T-cell (primary cell): ENCODE measurements at regions not wholly inside any gene's neighbourhood (a gene's known extent, or its start where the extent isn't known, plus 50 kb on each side); places are given as distances from the start of the nearest gene placed in this dataset.
"Not testable (repeated sequence)": the region's sequence is repeated elsewhere in the genome, so short reads cannot be mapped to it uniquely, and the experiment has no call there.

Experiments
- ATAC-seq, 4 experiments: fragments of 200-7000 bp in 3 of 4; fragments of 150-1000 bp in 1 of 4; cut with Tn5 transposase; replicated peaks in 1 of 4; 1 replicate in 3 of 4; 2 replicates in 1 of 4; pipeline ENCODE4 v1.10.0; 2021; ENCODE audit warnings: moderate library complexity in 3 of 4, mild to moderate bottlenecking in 2 of 4, moderate number of reproducible peaks in 1 of 4
- CTCF ChIA-PET, 2 donors: fragments of 300-600 bp; sonication (Branson Sonifier 250); formaldehyde crosslinking; loops; one replicate each; lab custom pipeline; 2022; ENCODE audit warnings: antibody characterized with exemption in 2 of 2; lab: Charles Lee
- POLR2A ChIA-PET, 2 donors: fragments of 300-600 bp; sonication (Branson Sonifier 250); formaldehyde crosslinking; loops; one replicate each; lab custom pipeline; 2022; ENCODE audit warnings: antibody characterized with exemption in 2 of 2; lab: Charles Lee
- DNase-seq, 35 experiments: peaks; one replicate each; pipeline versions ENCODE4 v3.0.0 to v3.0.0-alpha.2; 2013 to 2023
- H3K27ac ChIP-seq: one replicate; pipeline ENCODE4 v1.5.1; 2013; ENCODE audit warnings: low read length
- H3K27me3 ChIP-seq, 2 experiments: replicated peaks in 1 of 2; 1 replicate in 1 of 2; 2 replicates in 1 of 2; pipeline versions ENCODE4 v1.6.1 to v1.7.0; 2013; ENCODE audit warnings: low read length in 1 of 2, mixed read lengths in 1 of 2; ENCODE audit not compliant: control insufficient read depth in 2 of 2, insufficient read depth in 2 of 2; ENCODE audit errors: extremely low read depth in 1 of 2
- H3K36me3 ChIP-seq, 2 donors: 1 replicate in 1 of 2; 2 replicates in 1 of 2; pipeline versions ENCODE4 v1.6.1 to v1.7.0; 2013; ENCODE audit warnings: low read length in 1 of 2; ENCODE audit not compliant: control insufficient read depth in 2 of 2, insufficient read depth in 1 of 2; ENCODE audit errors: extremely low read depth in 1 of 2
- H3K4me1 ChIP-seq, 2 experiments: 1 replicate in 1 of 2; 2 replicates in 1 of 2; pipeline versions ENCODE4 v1.6.1 to v1.7.0; 2013; ENCODE audit warnings: low read length in 2 of 2, mixed read lengths in 1 of 2; ENCODE audit not compliant: insufficient read depth in 2 of 2, control insufficient read depth in 1 of 2; ENCODE audit errors: extremely low read depth in 1 of 2
- H3K4me3 ChIP-seq, 2 donors: 1 replicate in 1 of 2; 2 replicates in 1 of 2; pipeline versions ENCODE4 v1.5.1 to v1.7.0; 2013; ENCODE audit warnings: mild to moderate bottlenecking in 2 of 2, low read length in 1 of 2, moderate library complexity in 1 of 2; ENCODE audit not compliant: control insufficient read depth in 1 of 2; ENCODE audit errors: extremely low read depth in 1 of 2
- H3K9me3 ChIP-seq: 2 replicates; pipeline ENCODE4 v1.7.0; 2013
- H3K27ac Mint-ChIP-seq, 2 donors: one replicate each; pipeline ENCODE4 v1.8.0; 2020 to 2021; ENCODE audit warnings: mild to moderate bottlenecking in 2 of 2, mixed read lengths in 2 of 2
- H3K27me3 Mint-ChIP-seq, 2 donors: one replicate each; pipeline ENCODE4 v1.8.0; 2021 to 2022; ENCODE audit warnings: mixed read lengths in 2 of 2
- H3K36me3 Mint-ChIP-seq: one replicate; pipeline ENCODE4 v1.8.0; 2021; ENCODE audit warnings: mixed read lengths
- H3K4me1 Mint-ChIP-seq, 3 donors: one replicate each; pipeline ENCODE4 v1.8.0; 2020 to 2022; ENCODE audit warnings: mixed read lengths in 3 of 3, mild to moderate bottlenecking in 1 of 3
- H3K4me3 Mint-ChIP-seq, 3 donors: one replicate each; pipeline ENCODE4 v1.8.0; 2020 to 2022; ENCODE audit warnings: mild to moderate bottlenecking in 3 of 3, mixed read lengths in 3 of 3, moderate library complexity in 3 of 3
- H3K9me3 Mint-ChIP-seq, 3 donors: one replicate each; pipeline ENCODE4 v1.8.0; 2020 to 2022; ENCODE audit warnings: mixed read lengths in 3 of 3
- WGBS: methylation state at CpG from one replicate; pipeline ENCODE4 v1.1.5; 2013; ENCODE audit warnings: missing lambda C conversion rate; ENCODE audit not compliant: insufficient coverage; 5-methylcytosine and 5-hydroxymethylcytosine counted together

DNA sequence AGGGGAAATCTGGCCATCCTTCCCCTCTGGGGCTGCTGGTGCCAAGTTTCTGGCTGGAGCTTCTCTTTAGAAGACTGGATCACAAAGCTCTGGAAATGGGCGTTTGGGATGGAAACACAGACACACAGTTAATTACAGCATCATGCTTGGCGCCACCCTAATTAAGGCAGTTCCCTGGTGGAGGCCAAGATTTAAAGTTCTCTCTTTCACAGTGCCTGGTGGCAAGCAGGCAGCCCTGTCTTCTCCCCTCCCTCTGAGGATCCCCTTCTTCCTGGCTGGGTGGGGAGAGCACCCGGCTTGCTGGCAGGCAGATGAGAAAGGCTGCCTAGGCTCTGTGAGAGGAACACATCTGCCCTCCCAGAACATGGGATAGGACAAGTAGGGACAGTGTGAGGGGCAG is 59.0 kb upstream of the NKD1 start:
- ATAC-seq (no peak), DNase-seq (peak in 1 of 35 experiments; percentile 0)
- Histone ChIP-seq H3K36me3 (no peaks in the 10 kb centered on the region), H3K4me1 (no peaks in the 10 kb centered on the region), H3K9me3 (no peaks in the 10 kb centered on the region), H3K4me3 (no peak overlapping the region), H3K27ac (no peak overlapping the region), H3K27me3 (peaks cover 0 to 7% of the 10 kb centered on the region in 2 experiments)
- 64% methylated on average over 2 of the region's 3 CpGs for WGBS
- Mint-ChIP-seq H3K36me3 (no peaks in the 10 kb centered on the region), H3K9me3 (peaks cover under 1 to 12% (median 8%) of the 10 kb centered on the region in 3 donors), H3K27me3 (peaks cover 10 to 18% of the 10 kb centered on the region in 2 donors), H3K4me1 (no peaks in the 10 kb centered on the region), H3K27ac (no peak overlapping the region), H3K4me3 (no peak overlapping the region)
- ChIA-PET CTCF (no interaction called here), POLR2A (no interaction called here)

DNA sequence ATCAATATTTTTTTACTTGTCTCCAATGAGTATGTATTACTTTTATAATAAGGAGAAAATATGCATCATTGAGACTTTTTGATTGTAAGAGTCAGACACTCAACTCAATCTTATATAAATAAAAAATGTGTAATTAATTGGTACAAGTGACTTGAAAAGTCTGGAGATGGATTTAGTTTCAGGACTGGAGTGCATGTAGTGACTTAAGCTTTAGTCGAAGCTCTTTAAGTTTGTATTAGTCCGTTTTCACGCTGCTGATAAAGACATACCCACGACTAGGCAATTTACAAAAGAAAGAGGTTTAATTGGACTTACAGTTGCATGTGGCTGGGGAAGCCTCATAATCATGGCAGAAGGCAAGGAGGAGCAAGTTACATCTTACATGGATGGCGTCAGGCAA is 60.7 kb upstream of the NKD1 start:
- 70% methylated on average over 3 of the region's 5 CpGs for WGBS

DNA sequence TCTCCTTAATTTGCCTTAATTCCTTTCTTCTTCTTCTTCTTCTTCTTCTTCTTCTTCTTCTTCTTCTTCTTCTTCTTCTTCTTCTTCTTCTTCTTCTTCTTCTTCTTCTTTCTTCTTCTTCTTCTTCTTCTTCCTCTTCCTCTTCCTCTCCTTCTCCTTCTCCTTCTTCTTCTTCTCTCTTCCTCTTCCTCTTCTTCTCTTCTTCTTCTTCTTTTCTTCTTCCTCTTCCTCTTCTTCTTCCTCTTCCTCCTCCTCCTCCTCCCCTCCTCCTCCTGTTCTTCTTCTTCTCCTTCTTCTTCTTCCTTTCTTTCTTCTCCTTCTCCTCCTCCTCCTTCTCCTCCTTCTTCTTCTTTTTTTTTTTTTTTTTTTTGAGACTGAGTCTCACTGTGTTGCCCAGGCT is 62.0 kb upstream of the NKD1 start:
- POLR2A ChIA-PET, DNase-seq, H3K9me3 ChIP-seq, H3K4me3 ChIP-seq, H3K36me3 ChIP-seq, H3K4me3 Mint-ChIP-seq, H3K27ac Mint-ChIP-seq, H3K27ac ChIP-seq, H3K4me1 ChIP-seq, ATAC-seq, H3K36me3 Mint-ChIP-seq, H3K4me1 Mint-ChIP-seq: not testable (repeated sequence)
- Mint-ChIP-seq H3K9me3 (peaks cover 7 to 19% (median 12%) of the 10 kb centered on the region in 3 donors), H3K27me3 (peaks cover 15 to 25% of the 10 kb centered on the region in 2 donors)
- peaks cover 0 to 18% of the 10 kb centered on the region in 2 experiments for H3K27me3 ChIP-seq
- CTCF ChIA-PET = interaction anchor here in 1 of 2 donors (1.0 kb wide), 1 partner anchor 56 kb away, joined by 3 read pairs; no protein-coding TSS in a partner anchor

More for the DNA sequence above, 60.7 kb upstream of the NKD1 start:
- Mint-ChIP-seq H3K27me3 (peaks cover 15 to 25% of the 10 kb centered on the region in 2 donors), H3K36me3 (no peaks in the 10 kb centered on the region), H3K4me3 (no peak overlapping the region), H3K9me3 (peaks cover 7 to 19% (median 12%) of the 10 kb centered on the region in 3 donors), H3K27ac (no peak overlapping the region), H3K4me1 (no peaks in the 10 kb centered on the region)
- ATAC-seq (no peak), DNase-seq (no peak)
- Histone ChIP-seq H3K9me3 (no peaks in the 10 kb centered on the region), H3K27me3 (peaks cover 0 to 10% of the 10 kb centered on the region in 2 experiments), H3K36me3 (no peaks in the 10 kb centered on the region), H3K27ac (no peak overlapping the region), H3K4me3 (no peak overlapping the region), H3K4me1 (no peaks in the 10 kb centered on the region)
- ChIA-PET POLR2A (no interaction called here), CTCF (no interaction called here)

DNA sequence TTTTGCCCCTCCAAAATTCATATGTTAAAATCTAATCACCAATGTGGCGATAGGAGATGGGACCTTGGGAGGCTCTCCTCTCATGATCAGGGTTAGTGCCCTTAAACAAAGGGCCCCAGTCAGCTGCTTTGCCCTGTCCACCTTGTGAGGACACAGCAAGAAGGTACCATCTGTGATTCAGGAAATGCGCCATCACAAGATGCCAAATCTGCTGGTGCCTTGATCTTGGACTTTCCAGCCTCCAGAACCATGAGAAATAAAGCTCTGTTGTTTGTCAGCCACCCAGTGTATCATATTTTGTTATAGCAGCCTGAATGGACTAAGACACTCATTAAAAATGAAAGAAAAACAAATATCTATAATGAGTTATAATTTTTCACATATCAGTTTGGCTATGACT is 63.0 kb upstream of the NKD1 start:
- H3K4me3 Mint-ChIP-seq = no peak overlapping the region
- POLR2A ChIA-PET = no interaction called here
- Histone ChIP-seq H3K9me3 (no peaks in the 10 kb centered on the region), H3K36me3 (no peaks in the 10 kb centered on the region), H3K27me3 (peaks cover 0 to 16% of the 10 kb centered on the region in 2 experiments), H3K27ac (no peak overlapping the region), H3K4me3 (no peak overlapping the region), H3K4me1 (no peaks in the 10 kb centered on the region)
- H3K9me3 Mint-ChIP-seq = peaks cover 7 to 19% (median 12%) of the 10 kb centered on the region in 3 donors
- WGBS = 84% methylated on average over 2 of the region's 2 CpGs
- DNase-seq (no peak), ATAC-seq (no peak)
- no peaks in the 10 kb centered on the region for H3K4me1 Mint-ChIP-seq
- no peaks in the 10 kb centered on the region for H3K36me3 Mint-ChIP-seq
- peaks cover 15 to 25% of the 10 kb centered on the region in 2 donors for H3K27me3 Mint-ChIP-seq
- CTCF ChIA-PET = interaction anchor here in 1 of 2 donors (1.0 kb wide), 1 partner anchor 57 kb away, joined by 3 read pairs; no protein-coding TSS in a partner anchor
- H3K27ac Mint-ChIP-seq = no peak overlapping the region

DNA sequence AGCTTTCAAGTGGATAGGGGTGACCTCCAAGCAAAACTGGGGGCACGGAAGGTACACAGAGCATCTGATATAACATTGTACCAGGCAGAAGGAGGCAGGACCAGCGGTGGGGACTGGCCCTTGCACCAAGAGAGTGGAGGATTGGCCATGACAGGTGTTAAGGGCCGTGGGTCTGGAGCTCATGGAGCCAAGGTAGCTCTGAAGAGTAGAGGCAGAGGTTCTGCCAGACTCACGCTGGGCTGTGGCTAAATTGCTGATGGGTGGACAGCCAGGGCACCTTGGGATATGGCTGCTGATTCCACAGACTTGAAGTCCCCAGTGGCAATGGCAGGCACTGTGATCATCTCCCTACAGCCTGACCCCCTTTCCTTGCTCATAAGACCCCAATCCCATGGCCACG is 65.9 kb upstream of the NKD1 start:
- ATAC-seq (no peak), DNase-seq (no peak)
- WGBS = 67% methylated on average over 3 of the region's 5 CpGs
- Histone ChIP-seq H3K27ac (no peak overlapping the region), H3K27me3 (peaks cover 0 to 35% of the 10 kb centered on the region in 2 experiments), H3K36me3 (no peaks in the 10 kb centered on the region), H3K9me3 (no peaks in the 10 kb centered on the region), H3K4me3 (no peak overlapping the region), H3K4me1 (no peaks in the 10 kb centered on the region)
- Mint-ChIP-seq H3K27me3 (peaks cover 10 to 18% of the 10 kb centered on the region in 2 donors), H3K27ac (no peak overlapping the region), H3K4me1 (no peaks in the 10 kb centered on the region), H3K36me3 (no peaks in the 10 kb centered on the region), H3K4me3 (no peak overlapping the region), H3K9me3 (peaks cover 7 to 19% (median 12%) of the 10 kb centered on the region in 3 donors)
- POLR2A ChIA-PET = no interaction called here
- CTCF ChIA-PET = interaction anchor here (0.5 to 0.6 kb wide), 3 partner anchors 8 to 123 kb away, joined by 3 to 6 read pairs (median 3); no protein-coding TSS in a partner anchor

DNA sequence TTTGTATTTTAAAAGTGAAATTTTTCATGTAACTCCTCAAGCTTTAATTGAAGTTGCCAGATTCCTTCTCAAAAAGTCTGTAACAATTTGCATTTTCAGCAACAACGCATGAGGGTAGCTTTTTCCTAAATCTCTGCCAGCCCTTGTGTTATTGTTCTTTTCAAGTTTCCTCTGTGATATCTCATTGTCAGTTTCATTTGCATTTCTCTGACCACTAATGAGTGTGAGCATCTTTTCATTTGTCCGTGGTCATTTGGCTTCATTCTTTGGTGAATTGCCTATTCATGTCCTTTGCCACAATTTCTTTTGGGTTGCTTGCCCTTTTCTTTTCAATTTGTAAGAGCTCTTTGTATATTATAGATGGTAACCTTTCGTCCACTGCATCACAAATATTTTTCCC is 68.0 kb upstream of the NKD1 start:
- Mint-ChIP-seq H3K9me3 (peaks cover 7 to 14% (median 9%) of the 10 kb centered on the region in 3 donors), H3K36me3 (no peaks in the 10 kb centered on the region), H3K27me3 (peaks cover 10 to 15% of the 10 kb centered on the region in 2 donors), H3K27ac (no peak overlapping the region), H3K4me1 (no peaks in the 10 kb centered on the region), H3K4me3 (no peak overlapping the region)
- Histone ChIP-seq H3K27me3 (peaks cover 0 to 35% of the 10 kb centered on the region in 2 experiments), H3K36me3 (no peaks in the 10 kb centered on the region), H3K4me1 (no peaks in the 10 kb centered on the region), H3K27ac (no peak overlapping the region), H3K4me3 (no peak overlapping the region), H3K9me3 (no peaks in the 10 kb centered on the region)
- no peak for ATAC-seq
- no CpG with 5 or more reads among the region's 3 CpGs for WGBS
- ChIA-PET CTCF (no interaction called here), POLR2A (no interaction called here)
- no peak for DNase-seq
